ENCODE measurements at regions not wholly inside any gene's neighbourhood (a gene's known extent, or its start where the extent isn't known, plus 50 kb on each side); places are given as distances from the start of the nearest gene placed in this dataset.

- TF ChIP-seq EP300 (IDR thresholded peaks at IDR 0.05; ENCODE audit: borderline replicate concordance): no peak
- no peak for TF ChIP-seq TEAD4 (IDR thresholded peaks at IDR 0.05)
- TF ChIP-seq, protein P1, sequence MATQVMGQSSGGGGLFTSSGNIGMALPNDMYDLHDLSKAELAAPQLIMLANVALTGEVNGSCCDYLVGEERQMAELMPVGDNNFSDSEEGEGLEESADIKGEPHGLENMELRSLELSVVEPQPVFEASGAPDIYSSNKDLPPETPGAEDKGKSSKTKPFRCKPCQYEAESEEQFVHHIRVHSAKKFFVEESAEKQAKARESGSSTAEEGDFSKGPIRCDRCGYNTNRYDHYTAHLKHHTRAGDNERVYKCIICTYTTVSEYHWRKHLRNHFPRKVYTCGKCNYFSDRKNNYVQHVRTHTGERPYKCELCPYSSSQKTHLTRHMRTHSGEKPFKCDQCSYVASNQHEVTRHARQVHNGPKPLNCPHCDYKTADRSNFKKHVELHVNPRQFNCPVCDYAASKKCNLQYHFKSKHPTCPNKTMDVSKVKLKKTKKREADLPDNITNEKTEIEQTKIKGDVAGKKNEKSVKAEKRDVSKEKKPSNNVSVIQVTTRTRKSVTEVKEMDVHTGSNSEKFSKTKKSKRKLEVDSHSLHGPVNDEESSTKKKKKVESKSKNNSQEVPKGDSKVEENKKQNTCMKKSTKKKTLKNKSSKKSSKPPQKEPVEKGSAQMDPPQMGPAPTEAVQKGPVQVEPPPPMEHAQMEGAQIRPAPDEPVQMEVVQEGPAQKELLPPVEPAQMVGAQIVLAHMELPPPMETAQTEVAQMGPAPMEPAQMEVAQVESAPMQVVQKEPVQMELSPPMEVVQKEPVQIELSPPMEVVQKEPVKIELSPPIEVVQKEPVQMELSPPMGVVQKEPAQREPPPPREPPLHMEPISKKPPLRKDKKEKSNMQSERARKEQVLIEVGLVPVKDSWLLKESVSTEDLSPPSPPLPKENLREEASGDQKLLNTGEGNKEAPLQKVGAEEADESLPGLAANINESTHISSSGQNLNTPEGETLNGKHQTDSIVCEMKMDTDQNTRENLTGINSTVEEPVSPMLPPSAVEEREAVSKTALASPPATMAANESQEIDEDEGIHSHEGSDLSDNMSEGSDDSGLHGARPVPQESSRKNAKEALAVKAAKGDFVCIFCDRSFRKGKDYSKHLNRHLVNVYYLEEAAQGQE (IDR thresholded peaks at IDR 0.05; ENCODE audit: low read depth): no peak
- TF ChIP-seq ZBTB7A (IDR thresholded peaks at IDR 0.05; ENCODE audit: low read depth): no peak
- TF ChIP-seq EGR1 (IDR thresholded peaks at IDR 0.05): no peak
- TF ChIP-seq CEBPB (IDR thresholded peaks at IDR 0.05): no peak
- no peak for TF ChIP-seq NFIC (IDR thresholded peaks at IDR 0.05)
- no peak for TF ChIP-seq MAX (IDR thresholded peaks at IDR 0.05)
- no peak for TF ChIP-seq RAD21 (IDR thresholded peaks at IDR 0.05; ENCODE audit: low read depth)
- TF ChIP-seq, protein P2, sequence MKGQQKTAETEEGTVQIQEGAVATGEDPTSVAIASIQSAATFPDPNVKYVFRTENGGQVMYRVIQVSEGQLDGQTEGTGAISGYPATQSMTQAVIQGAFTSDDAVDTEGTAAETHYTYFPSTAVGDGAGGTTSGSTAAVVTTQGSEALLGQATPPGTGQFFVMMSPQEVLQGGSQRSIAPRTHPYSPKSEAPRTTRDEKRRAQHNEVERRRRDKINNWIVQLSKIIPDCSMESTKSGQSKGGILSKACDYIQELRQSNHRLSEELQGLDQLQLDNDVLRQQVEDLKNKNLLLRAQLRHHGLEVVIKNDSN (IDR thresholded peaks at IDR 0.05): no peak
These were observed 437.7 kb downstream of the SETD4 start for GRCh38 chr21:35622612-35623011.

Data from Ishikawa (cell line).